Glomerular endothelial cell (primary cell): ENCODE measurements at regions not wholly inside any gene's neighbourhood (a gene's known extent, or its start where the extent isn't known, plus 50 kb on each side); places are given as distances from the start of the nearest gene placed in this dataset.
A peak's percentile ranks its signal among the peaks of the same experiment; 100 is the strongest.

Source experiments
- DNase-seq: peaks from one replicate; pipeline ENCODE4 v3.0.0-alpha.2; 2011; ENCODE audit warnings: low read depth, low spot score; ENCODE audit errors: extremely low read depth

GRCh38 chr5:125298746-125299379, 552.4 kb upstream of the ZNF608 start:
- DNase-seq, result no peak

- no peak for DNase-seq
Observed at GRCh38 chr5:125301711-125302110, 555.3 kb upstream of the ZNF608 start.

GRCh38 chr5:125302577-125302976, 556.1 kb upstream of the ZNF608 start:
- DNase-seq, result no peak

GRCh38 chr5:125306741-125307140, 560.3 kb upstream of the ZNF608 start:
- no peak for DNase-seq

GRCh38 chr5:125310749-125311148, 564.3 kb upstream of the ZNF608 start:
- DNase-seq, result no peak

GRCh38 chr5:125311743-125312142, 565.3 kb upstream of the ZNF608 start:
- peak; percentile 57 for DNase-seq

GRCh38 chr5:125313555-125313954, 567.1 kb upstream of the ZNF608 start:
- no peak for DNase-seq

GRCh38 chr5:125315306-125315705, 568.9 kb upstream of the ZNF608 start:
- DNase-seq, result no peak

- DNase-seq, result no peak
Observed at GRCh38 chr5:125316391-125316790, 570.0 kb upstream of the ZNF608 start.

GRCh38 chr5:125316915-125317535, 570.6 kb upstream of the ZNF608 start:
- DNase-seq, result no peak

- DNase-seq, result no peak
Observed at GRCh38 chr5:125317536-125317995, 571.1 kb upstream of the ZNF608 start.

GRCh38 chr5:125321654-125322053, 575.2 kb upstream of the ZNF608 start:
- DNase-seq, result no peak

GRCh38 chr5:125323613-125324012, 577.2 kb upstream of the ZNF608 start:
- no peak for DNase-seq

- DNase-seq, result no peak
Observed at GRCh38 chr5:125325488-125326149, 579.2 kb upstream of the ZNF608 start.

- DNase-seq, result peak; percentile 73
Observed at GRCh38 chr5:125326150-125326510, 579.7 kb upstream of the ZNF608 start.

- DNase-seq, result no peak
Observed at GRCh38 chr5:125327676-125328075, 581.2 kb upstream of the ZNF608 start.

GRCh38 chr5:125331987-125332598, 585.7 kb upstream of the ZNF608 start:
- DNase-seq, result no peak

- no peak for DNase-seq
Observed at GRCh38 chr5:125333416-125333815, 587.0 kb upstream of the ZNF608 start.

- DNase-seq, result no peak
Observed at GRCh38 chr5:125336401-125336800, 590.0 kb upstream of the ZNF608 start.

- DNase-seq, result no peak
Observed at GRCh38 chr5:125337294-125337693, 590.9 kb upstream of the ZNF608 start.

GRCh38 chr5:125338440-125339174, 592.2 kb upstream of the ZNF608 start:
- DNase-seq, result no peak
